ENCODE measurements at regions not wholly inside any gene's neighbourhood (a gene's known extent, or its start where the extent isn't known, plus 50 kb on each side); places are given as distances from the start of the nearest gene placed in this dataset.

- no peak overlapping the region for H2AFZ ChIP-seq (ENCODE audit: low read length)
- TF ChIP-seq ZBED4 (CRISPR knock-in tag; IDR thresholded peaks at IDR 0.05; ENCODE audit: borderline replicate concordance): no peak
- no peak for TF ChIP-seq SALL2 (CRISPR knock-in tag; IDR thresholded peaks at IDR 0.05)
- TF ChIP-seq ZNF510 (CRISPR knock-in tag; IDR thresholded peaks at IDR 0.05; ENCODE audit: low read depth): no peak
- no peak for TF ChIP-seq POLR2AphosphoS2 (IDR thresholded peaks at IDR 0.05; ENCODE audit: low read depth, low read length)
- TF ChIP-seq ETV5 (CRISPR knock-in tag; IDR thresholded peaks at IDR 0.05; ENCODE audit: borderline replicate concordance): no peak
- TF ChIP-seq SOX6 (IDR thresholded peaks at IDR 0.05): no peak
- TF ChIP-seq SOX6 (CRISPR knock-in tag; IDR thresholded peaks at IDR 0.05): no peak
- DNase-seq (ENCODE audit: low spot score): no peak
- no peak overlapping the region for H3K4me2 ChIP-seq (ENCODE audit: low read depth, low read length)
- H4K20me1 ChIP-seq (ENCODE audit: insufficient read depth, low read length): no peaks in the 10 kb centered on the region
- H3K9ac ChIP-seq (ENCODE audit: insufficient read depth, low read depth, low read length): no peak overlapping the region
- no peaks in the 10 kb centered on the region for H3K4me1 ChIP-seq (ENCODE audit: insufficient read depth, low read length)
- WGBS (ENCODE audit: low lambda C conversion rate): 27% methylated on average over 4 of the region's 4 CpGs
- peaks cover 0 to 21% of the 10 kb centered on the region in 2 experiments; a peak in 1 of 5 replicates for H3K27me3 ChIP-seq (ENCODE audit: control insufficient read depth in 1 of 2, insufficient read depth in 2 of 2, low read length in 2 of 2)
- no peak overlapping the region for H3K4me3 ChIP-seq (replicated peaks in 1 of 3; ENCODE audit: insufficient read depth in 1 of 3, low read depth in 2 of 3, low read length in 3 of 3)
- no peaks in the 10 kb centered on the region for H3K9me3 ChIP-seq (ENCODE audit: low read length)
- CTCF ChIA-PET (ENCODE audit: low intra/inter-chr PET ratio, low total read pairs): no interaction called here
- H3K36me3 ChIP-seq (replicated peaks in 1 of 2; ENCODE audit: control insufficient read depth in 1 of 2, insufficient read depth in 2 of 2, low read length in 2 of 2): no peaks in the 10 kb centered on the region
- no TSS peak for BruUV-seq (replicated peaks)
- in situ Hi-C loops (cut with HindIII; ENCODE audit: extremely low pct_ligation_motif_present, low pct_unique_long_range_greater_than_20kb) (loop anchor here (10.0 kb wide), 1 partner anchor 222 kb away; no protein-coding TSS in a partner anchor), intact Hi-C loops (cut with micrococcal nuclease; ENCODE audit: unreplicated experiment) (no loop called here)
- POLR2A ChIA-PET: no interaction called here
- ATAC-seq: no peak
- no peaks in the 10 kb centered on the region for H3K79me2 ChIP-seq (ENCODE audit: insufficient read depth, low read length)
- H3K27ac ChIP-seq (ENCODE audit: extremely low read length, insufficient read depth, low read length): no peak overlapping the region
- FAIRE-seq: no peak
These were observed 265.8 kb downstream of the BUD13 start for GRCh38 chr11:116507016-116507415.

Data from HepG2 (cell line).